Tibial nerve (tissue), 4 donors: ENCODE measurements at regions not wholly inside any gene's neighbourhood (a gene's known extent, or its start where the extent isn't known, plus 50 kb on each side); places are given as distances from the start of the nearest gene placed in this dataset.

Source experiments
- DNase-seq, 2 donors: peaks; one replicate each; pipeline ENCODE4 v3.0.0-alpha.2; 2019; ENCODE audit warnings: low spot score in 2 of 2
- H3K27ac ChIP-seq, 4 donors: fragments of 200-600 bp; sonication (generic) in 3 of 4; one replicate each; pipeline ENCODE4 v1.5.1; 2017 to 2019; ENCODE audit warnings: mild to moderate bottlenecking in 1 of 4
- H3K27me3 ChIP-seq, 2 donors: fragments of 200-600 bp; sonication (generic) in 1 of 2; one replicate each; pipeline versions ENCODE4 v1.5.1 to v1.6.0; 2017 to 2019
- H3K36me3 ChIP-seq, 3 donors: fragments of 200-600 bp; sonication (generic); one replicate each; pipeline ENCODE4 v1.5.1; 2018 to 2019
- H3K4me1 ChIP-seq, 4 donors: fragments of 200-600 bp; sonication (generic) in 3 of 4; one replicate each; pipeline ENCODE4 v1.5.1; 2017 to 2019
- H3K4me3 ChIP-seq, 4 donors: fragments of 200-600 bp; sonication (generic) in 3 of 4; one replicate each; pipeline ENCODE4 v1.5.1; 2017 to 2019; ENCODE audit warnings: mild to moderate bottlenecking in 1 of 4, moderate library complexity in 1 of 4
- H3K9me3 ChIP-seq, 4 donors: fragments of 200-600 bp; sonication (generic) in 3 of 4; one replicate each; pipeline ENCODE4 v1.5.1; 2017 to 2019
- CTCF ChIP-seq, 5 experiments: fragments of 200-600 bp in 3 of 5; fragments of 450-650 bp in 2 of 5; sonication (generic) in 3 of 5; IDR thresholded peaks; one replicate each; pipeline ENCODE4 v1.5.1; 2016 to 2019; ENCODE audit warnings: antibody characterized with exemption in 5 of 5, mild to moderate bottlenecking in 3 of 5, moderate library complexity in 2 of 5
- EP300 ChIP-seq, 2 donors: sonication (generic); formaldehyde crosslinking; IDR thresholded peaks; one replicate each; pipeline ENCODE4 v1.6.1; 2017; ENCODE audit warnings: antibody characterized with exemption in 2 of 2, mild to moderate bottlenecking in 1 of 2
- POLR2A ChIP-seq, 2 donors: fragments of 450-650 bp; IDR thresholded peaks; one replicate each; pipeline ENCODE4 v1.6.1; 2017; ENCODE audit warnings: antibody characterized with exemption in 2 of 2, mild to moderate bottlenecking in 2 of 2, moderate library complexity in 2 of 2
- WGBS, 2 donors: methylation state at CpG; one replicate each; pipeline ENCODE4 v1.1.5; 2018; 5-methylcytosine and 5-hydroxymethylcytosine counted together

GRCh38 chrX:43166874-43167273 lies 388.9 kb upstream of the PPP1R2C start:
- no peaks in the 10 kb centered on the region for H3K9me3 ChIP-seq
- H3K27me3 ChIP-seq: peaks cover 0 to 3% of the 10 kb centered on the region in 2 donors
- no peak overlapping the region for H3K27ac ChIP-seq
- H3K4me3 ChIP-seq: no peak overlapping the region
- H3K36me3 ChIP-seq: no peaks in the 10 kb centered on the region
- no peaks in the 10 kb centered on the region for H3K4me1 ChIP-seq
- TF ChIP-seq POLR2A (IDR thresholded peaks at IDR 0.05): no peak
- TF ChIP-seq EP300 (IDR thresholded peaks at IDR 0.05): no peak
- no peak for TF ChIP-seq CTCF (IDR thresholded peaks at IDR 0.05)
- DNase-seq: no peak

DNA sequence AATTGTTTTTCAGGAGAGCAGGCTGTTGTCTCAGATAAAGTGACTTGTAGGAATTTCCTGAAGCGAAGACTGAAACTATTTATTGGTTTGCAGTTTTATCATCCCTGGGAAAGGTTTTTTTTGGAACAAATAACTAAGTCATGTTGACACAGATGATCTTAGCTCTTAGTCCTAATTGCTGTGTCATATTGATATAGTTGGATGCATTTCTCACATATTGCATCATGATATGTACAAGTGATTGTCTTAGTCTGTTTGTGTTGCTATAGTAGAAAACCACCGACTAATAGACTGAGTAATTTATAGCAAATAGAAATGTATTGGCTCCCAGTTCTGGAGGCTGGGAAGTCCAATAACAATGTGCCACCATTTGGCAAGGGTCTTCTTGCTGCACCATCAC lies 397.5 kb upstream of the PPP1R2C start:
- 55 to 70% methylated on average over 2 of the region's 2 CpGs for WGBS, 2 donors
- TF ChIP-seq CTCF (IDR thresholded peaks at IDR 0.05): no peak
- TF ChIP-seq POLR2A (IDR thresholded peaks at IDR 0.05): no peak
- TF ChIP-seq EP300 (IDR thresholded peaks at IDR 0.05): no peak
- H3K9me3 ChIP-seq: no peaks in the 10 kb centered on the region
- no peak for DNase-seq
- no peaks in the 10 kb centered on the region for H3K36me3 ChIP-seq
- H3K4me1 ChIP-seq: no peaks in the 10 kb centered on the region
- no peak overlapping the region for H3K4me3 ChIP-seq
- no peaks in the 10 kb centered on the region for H3K27me3 ChIP-seq
- H3K27ac ChIP-seq: no peak overlapping the region

- Histone ChIP-seq H3K9me3 (no peaks in the 10 kb centered on the region), H3K27me3 (no peaks in the 10 kb centered on the region), H3K27ac (no peak overlapping the region), H3K4me1 (no peaks in the 10 kb centered on the region), H3K4me3 (no peak overlapping the region), H3K36me3 (no peaks in the 10 kb centered on the region)
- no peak for TF ChIP-seq CTCF (IDR thresholded peaks at IDR 0.05)
- 87 to 90% methylated on average over 6 of the region's 6 CpGs for WGBS, 2 donors
- no peak for DNase-seq
These were observed 398.7 kb upstream of the PPP1R2C start for GRCh38 chrX:43176686-43177085.

- 88 to 100% methylated on average over 1 of the region's 1 CpG for WGBS, 2 donors
- H3K4me1 ChIP-seq: no peaks in the 10 kb centered on the region
- H3K27me3 ChIP-seq: no peaks in the 10 kb centered on the region
- TF ChIP-seq EP300 (IDR thresholded peaks at IDR 0.05): no peak
- no peak for TF ChIP-seq POLR2A (IDR thresholded peaks at IDR 0.05)
- no peak for TF ChIP-seq CTCF (IDR thresholded peaks at IDR 0.05)
- H3K9me3 ChIP-seq: no peaks in the 10 kb centered on the region
- H3K4me3 ChIP-seq: no peak overlapping the region
- H3K36me3 ChIP-seq: no peaks in the 10 kb centered on the region
- no peak overlapping the region for H3K27ac ChIP-seq
- no peak for DNase-seq
These were observed 410.3 kb upstream of the PPP1R2C start for GRCh38 chrX:43188296-43188695.

DNA sequence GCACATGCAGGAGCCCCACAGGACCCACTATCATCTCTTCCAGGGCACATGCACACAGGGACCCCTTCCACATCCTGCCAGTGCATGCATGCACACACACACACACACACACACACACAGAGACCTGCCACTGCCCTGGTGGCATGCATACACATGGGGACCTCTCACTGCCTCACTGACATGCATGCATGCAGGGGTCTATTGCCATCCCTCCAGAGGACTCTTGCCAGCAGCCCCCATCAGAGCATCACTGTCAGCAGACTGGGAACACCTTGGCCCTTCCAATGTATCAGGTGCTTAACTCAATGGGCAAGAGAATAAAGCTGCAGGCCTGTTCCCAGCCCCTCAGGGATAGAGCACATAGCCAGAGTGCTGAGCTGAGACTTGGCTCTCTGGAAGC lies 433.6 kb upstream of the PPP1R2C start:
- H3K4me1 ChIP-seq: no peaks in the 10 kb centered on the region
- H3K4me3 ChIP-seq: no peak overlapping the region
- H3K36me3 ChIP-seq: no peaks in the 10 kb centered on the region
- no peaks in the 10 kb centered on the region for H3K27me3 ChIP-seq
- no peak for TF ChIP-seq EP300 (IDR thresholded peaks at IDR 0.05)
- no peak for TF ChIP-seq CTCF (IDR thresholded peaks at IDR 0.05)
- no peak for TF ChIP-seq POLR2A (IDR thresholded peaks at IDR 0.05)
- no peak for DNase-seq
- no peak overlapping the region for H3K27ac ChIP-seq
- no peaks in the 10 kb centered on the region for H3K9me3 ChIP-seq
